ENCODE measurements at regions not wholly inside any gene's neighbourhood (a gene's known extent, or its start where the extent isn't known, plus 50 kb on each side); places are given as distances from the start of the nearest gene placed in this dataset.

- DNase-seq (ENCODE audit: low read depth), result no peak
- no peak overlapping the region for H3K4me3 ChIP-seq (ENCODE audit: low read depth, low read length)
- no peak for TF ChIP-seq CTCF (IDR thresholded peaks at IDR 0.05; ENCODE audit: insufficient read depth, low read depth, low read length, missing control alignments)
Observed at GRCh38 chr20:56897318-56897957, 268.3 kb downstream of the TFAP2C start.

GRCh38 chr20:56897958-56898349 lies 268.8 kb downstream of the TFAP2C start:
- TF ChIP-seq CTCF (IDR thresholded peaks at IDR 0.05; ENCODE audit: insufficient read depth, low read depth, low read length, missing control alignments), result no peak
- H3K4me3 ChIP-seq (ENCODE audit: low read depth, low read length), result no peak overlapping the region
- DNase-seq (ENCODE audit: low read depth), result no peak

GRCh38 chr20:56899506-56899905 lies 270.4 kb downstream of the TFAP2C start:
- H3K4me3 ChIP-seq (ENCODE audit: low read depth, low read length), result no peak overlapping the region
- no peak for TF ChIP-seq CTCF (IDR thresholded peaks at IDR 0.05; ENCODE audit: insufficient read depth, low read depth, low read length, missing control alignments)
- no peak for DNase-seq (ENCODE audit: low read depth)

GRCh38 chr20:56900252-56900651 lies 271.1 kb downstream of the TFAP2C start:
- no peak overlapping the region for H3K4me3 ChIP-seq (ENCODE audit: low read depth, low read length)
- no peak for TF ChIP-seq CTCF (IDR thresholded peaks at IDR 0.05; ENCODE audit: insufficient read depth, low read depth, low read length, missing control alignments)
- no peak for DNase-seq (ENCODE audit: low read depth)

- no peak for DNase-seq (ENCODE audit: low read depth)
- no peak for TF ChIP-seq CTCF (IDR thresholded peaks at IDR 0.05; ENCODE audit: insufficient read depth, low read depth, low read length, missing control alignments)
- no peak overlapping the region for H3K4me3 ChIP-seq (ENCODE audit: low read depth, low read length)
Observed at GRCh38 chr20:56903421-56903820, 274.3 kb downstream of the TFAP2C start.

GRCh38 chr20:56903858-56904257 lies 274.8 kb downstream of the TFAP2C start:
- no peak for TF ChIP-seq CTCF (IDR thresholded peaks at IDR 0.05; ENCODE audit: insufficient read depth, low read depth, low read length, missing control alignments)
- H3K4me3 ChIP-seq (ENCODE audit: low read depth, low read length), result no peak overlapping the region
- DNase-seq (ENCODE audit: low read depth), result no peak
